ENCODE measurements at regions not wholly inside any gene's neighbourhood (a gene's known extent, or its start where the extent isn't known, plus 50 kb on each side); places are given as distances from the start of the nearest gene placed in this dataset.
"Not testable (repeated sequence)": the region's sequence is repeated elsewhere in the genome, so short reads cannot be mapped to it uniquely, and the experiment has no call there.

- Mint-ChIP-seq H3K4me1 (ENCODE audit: low read depth) (no peaks in the 10 kb centered on the region), H3K27me3 (ENCODE audit: low read depth) (no peaks in the 10 kb centered on the region), H3K9me3 (no peaks in the 10 kb centered on the region)
These were observed 74.7 kb upstream of the KCNK2 start for GRCh38 chr1:215007880-215008279.

GRCh38 chr1:215018555-215018954, 64.0 kb upstream of the KCNK2 start:
- DNase-seq, result no peak
- ATAC-seq, result no peak
- Mint-ChIP-seq H3K27me3 (ENCODE audit: low read depth) (no peaks in the 10 kb centered on the region), H3K9me3 (peaks cover 6% of the 10 kb centered on the region), H3K4me3 (no peak overlapping the region), H3K36me3 (ENCODE audit: insufficient read depth) (no peaks in the 10 kb centered on the region), H3K4me1 (ENCODE audit: low read depth) (no peaks in the 10 kb centered on the region)

More at GRCh38 chr1:215007880-215008279, 74.7 kb upstream of the KCNK2 start:
- H3K36me3 Mint-ChIP-seq (ENCODE audit: insufficient read depth), result no peaks in the 10 kb centered on the region
- no peak for ATAC-seq
- H3K4me3 Mint-ChIP-seq, result no peak overlapping the region
- DNase-seq, result no peak

GRCh38 chr1:215022204-215022603, 60.3 kb upstream of the KCNK2 start:
- no peak overlapping the region for H3K4me3 Mint-ChIP-seq
- no peaks in the 10 kb centered on the region for H3K4me1 Mint-ChIP-seq (ENCODE audit: low read depth)
- DNase-seq (no peak), ATAC-seq (no peak)
- H3K27me3 Mint-ChIP-seq (ENCODE audit: low read depth), result no peaks in the 10 kb centered on the region
- H3K36me3 Mint-ChIP-seq (ENCODE audit: insufficient read depth), result no peaks in the 10 kb centered on the region
- peaks cover 6% of the 10 kb centered on the region for H3K9me3 Mint-ChIP-seq

- ATAC-seq, result no peak
- no peak for DNase-seq
- Mint-ChIP-seq H3K36me3 (ENCODE audit: insufficient read depth) (no peaks in the 10 kb centered on the region), H3K9me3 (peaks cover 3% of the 10 kb centered on the region), H3K4me1 (ENCODE audit: low read depth) (no peaks in the 10 kb centered on the region), H3K4me3 (no peak overlapping the region), H3K27me3 (ENCODE audit: low read depth) (no peaks in the 10 kb centered on the region)
These were observed 59.8 kb upstream of the KCNK2 start for GRCh38 chr1:215022741-215023141.

GRCh38 chr1:215023155-215023832, 59.2 kb upstream of the KCNK2 start:
- Mint-ChIP-seq H3K4me1 (ENCODE audit: low read depth) (no peaks in the 10 kb centered on the region), H3K27me3 (ENCODE audit: low read depth) (no peaks in the 10 kb centered on the region), H3K36me3 (ENCODE audit: insufficient read depth) (no peaks in the 10 kb centered on the region), H3K4me3 (no peak overlapping the region), H3K9me3 (peaks cover 3% of the 10 kb centered on the region)
- DNase-seq (no peak), ATAC-seq (no peak)

GRCh38 chr1:215028954-215029353, 53.6 kb upstream of the KCNK2 start:
- DNase-seq, result no peak
- Mint-ChIP-seq H3K36me3 (ENCODE audit: insufficient read depth) (no peaks in the 10 kb centered on the region), H3K4me3 (no peak overlapping the region), H3K27me3 (ENCODE audit: low read depth) (no peaks in the 10 kb centered on the region), H3K4me1 (ENCODE audit: low read depth) (no peaks in the 10 kb centered on the region), H3K9me3 (no peaks in the 10 kb centered on the region)
- ATAC-seq, result no peak

GRCh38 chr1:215030581-215030980, 52.0 kb upstream of the KCNK2 start:
- not testable (repeated sequence) for DNase-seq; H3K4me1 Mint-ChIP-seq (ENCODE audit: low read depth); H3K4me3 Mint-ChIP-seq; H3K27me3 Mint-ChIP-seq (ENCODE audit: low read depth); H3K9me3 Mint-ChIP-seq; ATAC-seq; H3K36me3 Mint-ChIP-seq (ENCODE audit: insufficient read depth)

GRCh38 chr1:215031392-215031791, 51.1 kb upstream of the KCNK2 start:
- no peak for ATAC-seq
- DNase-seq, result no peak
- H3K27me3 Mint-ChIP-seq (ENCODE audit: low read depth), result no peaks in the 10 kb centered on the region
- H3K4me3 Mint-ChIP-seq, result no peak overlapping the region
- no peaks in the 10 kb centered on the region for H3K4me1 Mint-ChIP-seq (ENCODE audit: low read depth)
- no peaks in the 10 kb centered on the region for H3K9me3 Mint-ChIP-seq
- no peaks in the 10 kb centered on the region for H3K36me3 Mint-ChIP-seq (ENCODE audit: insufficient read depth)
